Raji (cell line): ENCODE measurements at regions not wholly inside any gene's neighbourhood (a gene's known extent, or its start where the extent isn't known, plus 50 kb on each side); places are given as distances from the start of the nearest gene placed in this dataset.

Source experiments
- POLR2A ChIP-seq: IDR thresholded peaks from 2 replicates; pipeline ENCODE4 v1.6.1; 2011; ENCODE audit warnings: low read depth, low read length, control low read depth; ENCODE audit not compliant: insufficient read depth

DNA sequence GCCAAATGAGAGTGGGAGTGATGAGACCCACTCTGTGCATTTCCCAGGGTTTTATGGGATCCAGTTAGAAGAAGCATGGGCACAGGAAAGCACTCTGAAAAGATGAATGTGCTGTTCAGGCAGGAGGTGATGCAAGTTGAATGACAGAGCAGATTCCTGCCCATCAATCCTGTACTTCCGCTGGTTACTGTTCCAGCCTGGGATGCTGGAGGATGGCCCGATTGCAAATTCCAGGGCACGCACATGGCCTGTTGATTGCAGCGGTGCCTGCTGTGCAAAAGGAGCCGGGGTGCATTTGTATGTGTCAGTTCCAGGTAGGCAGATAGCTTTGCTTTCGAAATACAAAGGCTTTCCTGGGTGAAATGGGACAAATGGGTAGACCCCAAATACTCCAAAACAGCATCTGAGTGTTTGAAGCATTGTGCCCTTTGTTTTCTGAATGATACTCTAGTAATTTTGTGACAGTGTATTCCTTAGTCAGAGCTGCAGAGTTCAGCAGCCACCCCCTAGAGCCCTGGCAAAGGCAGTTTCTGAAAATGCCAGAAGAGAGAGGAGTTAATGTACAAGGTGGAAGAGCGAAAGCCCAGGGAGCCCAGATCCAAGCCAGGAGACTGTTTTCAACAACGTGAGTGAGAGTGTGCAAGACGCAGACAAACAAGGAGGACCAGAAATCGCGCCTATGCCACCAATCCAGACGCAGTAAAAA lies 454.2 kb upstream of the CLINT1 start:
- TF ChIP-seq POLR2A = no peak

GRCh38 chr5:158309088-158309807 lies 450.3 kb upstream of the CLINT1 start:
- no peak for TF ChIP-seq POLR2A

DNA sequence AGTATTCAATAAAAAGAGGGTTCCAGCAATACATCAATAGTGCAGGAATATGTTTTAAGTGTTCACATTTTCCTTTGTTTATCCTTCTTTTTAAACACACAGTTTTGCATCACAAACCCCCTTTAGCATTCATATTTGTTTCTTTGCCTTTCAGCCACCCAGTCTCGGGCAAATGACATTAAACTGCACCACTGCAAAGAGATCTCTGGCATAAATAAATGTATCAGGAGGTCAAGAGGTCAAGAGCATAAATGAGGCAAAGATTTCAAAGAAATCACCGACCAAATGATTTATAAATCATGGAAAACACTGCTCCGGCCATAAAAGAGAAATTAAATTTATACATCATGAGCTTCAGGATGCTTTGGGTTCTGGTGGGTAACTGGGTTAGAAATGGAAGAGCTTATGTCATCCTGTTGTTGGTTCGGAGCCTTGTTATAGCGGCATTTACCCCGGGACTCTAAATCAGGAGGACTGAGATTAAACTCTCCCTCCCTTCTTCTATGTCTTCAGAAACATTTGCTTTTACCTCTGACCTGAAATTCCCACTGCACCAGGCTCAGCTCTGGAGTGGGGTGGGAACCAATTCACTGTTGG lies 449.6 kb upstream of the CLINT1 start:
- TF ChIP-seq POLR2A = no peak

DNA sequence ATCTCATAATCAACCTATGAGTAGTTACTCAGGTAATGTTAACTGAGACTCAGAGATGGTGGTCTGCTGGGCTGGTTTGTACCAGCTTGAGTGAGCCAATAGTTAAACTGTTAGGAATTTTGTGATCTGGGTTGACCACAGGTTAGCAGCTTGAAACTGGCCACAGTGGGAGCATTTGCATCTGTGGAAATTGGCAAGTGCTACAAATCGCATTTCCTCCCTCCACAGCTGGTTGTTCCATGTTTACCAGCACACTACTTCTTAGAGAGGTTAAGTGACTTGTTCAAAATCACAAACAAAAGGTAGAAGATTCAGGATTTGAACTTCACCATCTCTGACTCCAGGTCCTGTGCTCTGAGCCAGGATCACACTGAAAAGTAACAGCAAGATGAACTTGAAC lies 446.9 kb upstream of the CLINT1 start:
- no peak for TF ChIP-seq POLR2A

DNA sequence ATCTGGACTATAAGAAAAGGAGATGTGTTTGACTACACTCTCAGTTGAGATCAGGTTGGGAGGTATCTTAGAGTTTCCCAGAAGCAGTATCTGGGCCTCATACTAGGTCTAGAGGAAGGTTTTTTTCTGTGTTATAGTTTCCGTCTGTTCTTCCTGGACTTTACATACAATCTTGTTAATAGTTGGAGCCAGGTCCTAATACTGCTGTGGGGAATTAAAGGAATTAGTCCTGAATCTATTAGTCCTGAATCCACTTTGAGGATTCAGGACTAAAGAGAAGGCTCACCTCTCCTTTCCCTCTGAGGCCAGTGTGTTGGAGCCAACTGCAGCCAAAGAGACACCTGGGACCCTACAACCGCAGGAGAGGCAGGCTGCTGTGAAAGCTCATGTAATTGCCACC lies 445.7 kb upstream of the CLINT1 start:
- no peak for TF ChIP-seq POLR2A

GRCh38 chr5:158303883-158304282 lies 444.9 kb upstream of the CLINT1 start:
- no peak for TF ChIP-seq POLR2A

DNA sequence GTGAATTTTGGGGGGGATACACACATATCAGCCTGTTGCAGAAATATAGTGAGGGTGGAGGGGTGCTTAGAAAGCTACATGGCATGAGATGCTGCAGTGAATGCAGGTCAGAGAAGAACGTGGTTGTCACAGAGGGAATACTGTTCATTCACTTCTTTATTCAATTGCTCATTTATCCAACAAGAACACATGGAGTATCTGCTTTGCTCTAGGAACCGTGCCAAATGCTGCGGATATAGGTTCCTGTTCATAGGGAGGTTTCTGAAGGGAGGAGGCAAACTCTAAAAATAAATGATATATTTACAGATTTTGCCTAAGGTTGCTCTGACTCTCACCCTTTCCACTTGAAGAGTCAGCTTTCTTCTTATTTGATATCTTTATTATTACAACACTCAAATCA lies 444.3 kb upstream of the CLINT1 start:
- no peak for TF ChIP-seq POLR2A

DNA sequence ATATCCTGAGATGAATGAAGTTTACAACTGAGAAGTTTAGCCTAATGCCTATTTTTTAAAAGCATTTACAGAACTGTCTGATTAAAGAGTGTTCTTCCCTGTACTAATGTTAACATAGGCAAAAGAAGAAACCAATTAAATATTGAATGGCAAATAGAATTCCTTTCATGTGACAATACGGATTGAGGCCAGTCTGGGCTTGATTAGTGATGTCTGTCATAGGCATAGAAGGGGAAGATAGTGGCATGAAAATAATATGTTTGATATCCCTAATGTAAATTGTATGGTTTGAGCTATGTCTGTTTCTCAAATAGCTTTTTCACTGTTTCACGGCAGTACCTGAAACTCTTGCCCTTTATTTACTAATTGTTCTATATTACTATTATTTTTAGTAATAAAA lies 443.1 kb upstream of the CLINT1 start:
- TF ChIP-seq POLR2A = no peak

DNA sequence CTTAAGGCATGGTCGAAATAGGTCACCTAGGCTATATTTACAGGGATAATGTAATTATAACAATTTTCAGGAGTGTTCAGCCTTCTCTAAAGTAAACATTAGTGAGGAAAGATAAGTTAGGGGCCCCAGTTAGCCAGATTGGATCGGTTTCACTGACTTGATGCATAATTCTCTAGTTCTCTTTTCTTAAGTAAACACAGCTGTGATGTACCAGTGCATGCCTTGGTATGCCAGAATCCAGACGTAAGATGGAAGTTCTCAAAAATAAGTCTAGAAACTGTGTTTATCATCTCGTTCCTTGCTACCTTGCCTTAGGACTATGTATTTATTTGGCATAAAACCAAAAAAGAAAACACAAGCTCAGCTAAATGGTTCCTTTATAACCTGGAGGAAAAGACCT lies 442.2 kb upstream of the CLINT1 start:
- TF ChIP-seq POLR2A = no peak

DNA sequence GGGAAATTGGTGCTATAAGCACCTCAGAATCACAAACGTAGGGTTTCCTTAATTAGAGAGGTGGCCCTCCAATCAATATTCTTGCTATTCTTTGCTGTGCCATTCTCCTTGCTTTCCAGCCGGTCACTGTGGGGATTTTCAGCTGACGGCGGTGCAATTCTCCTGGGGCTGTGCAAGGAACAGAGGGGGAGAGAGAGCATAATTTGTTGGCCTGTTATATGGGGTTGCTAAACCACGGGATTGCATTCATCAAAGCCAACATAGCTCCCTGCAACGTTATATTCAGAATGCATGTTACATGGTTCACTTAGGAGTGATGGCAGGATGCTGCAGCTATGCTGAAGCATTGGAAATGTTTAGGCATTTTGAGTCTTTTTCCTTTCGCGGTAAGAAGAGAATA lies 441.3 kb upstream of the CLINT1 start:
- no peak for TF ChIP-seq POLR2A

GRCh38 chr5:158297002-158297527 lies 438.1 kb upstream of the CLINT1 start:
- TF ChIP-seq POLR2A = no peak

DNA sequence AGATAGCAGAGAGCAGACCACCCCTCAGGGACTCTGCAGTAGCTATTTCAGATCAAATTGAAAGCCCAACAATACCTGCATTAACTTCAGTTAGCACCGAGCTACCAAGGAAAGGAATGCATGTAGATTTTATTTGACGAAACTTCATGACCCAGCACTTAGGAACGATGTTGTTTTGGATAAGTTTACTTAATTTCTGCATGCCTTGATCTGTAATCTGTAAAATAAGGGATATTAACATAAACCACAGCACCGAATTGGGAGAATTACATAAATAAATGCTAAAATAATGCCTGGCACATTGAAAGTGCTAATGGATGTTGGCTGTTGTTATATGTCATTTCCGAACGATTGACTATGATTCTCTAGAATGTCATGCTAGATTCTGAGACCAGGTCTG lies 435.8 kb upstream of the CLINT1 start:
- TF ChIP-seq POLR2A = no peak

- TF ChIP-seq POLR2A = no peak
Measured at GRCh38 chr5:158292981-158293380, 434.0 kb upstream of the CLINT1 start.

DNA sequence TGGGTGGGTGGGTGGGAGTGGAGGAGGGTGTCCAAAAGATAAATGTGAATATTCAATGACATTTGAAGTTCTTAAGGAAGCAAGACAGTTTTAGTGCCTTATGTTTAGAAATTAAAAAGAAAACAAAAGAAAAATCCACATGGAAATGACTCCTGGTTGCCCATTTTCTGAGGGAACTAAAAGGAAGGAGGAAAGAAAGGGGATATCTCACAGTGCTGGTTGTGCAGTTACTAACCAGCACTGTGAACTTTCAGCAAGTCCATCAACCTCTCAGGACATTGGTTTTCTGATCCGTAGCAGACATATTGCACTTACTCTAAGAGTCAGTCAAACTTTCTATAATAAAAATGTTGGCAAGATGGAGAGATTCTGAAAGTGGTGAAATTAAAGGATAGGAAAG lies 431.0 kb upstream of the CLINT1 start:
- no peak for TF ChIP-seq POLR2A

DNA sequence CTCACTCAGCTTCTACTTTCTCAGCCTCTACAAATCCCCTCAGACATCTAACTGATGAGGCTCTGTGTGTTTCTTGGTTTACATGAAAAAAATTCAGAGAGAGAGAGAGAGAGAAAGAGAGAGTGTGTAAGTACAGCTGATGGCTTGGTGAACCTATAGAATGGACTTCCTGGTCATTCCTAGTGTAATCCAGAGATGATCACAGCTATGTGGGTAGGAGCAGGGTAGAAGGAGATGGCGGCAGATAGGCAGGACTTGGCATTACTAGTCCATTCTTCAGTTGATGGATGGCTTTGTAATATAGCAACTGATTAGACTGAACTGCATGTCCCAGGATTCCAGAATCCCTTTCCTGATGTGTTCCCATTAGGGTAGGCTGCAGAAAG lies 429.3 kb upstream of the CLINT1 start:
- no peak for TF ChIP-seq POLR2A

DNA sequence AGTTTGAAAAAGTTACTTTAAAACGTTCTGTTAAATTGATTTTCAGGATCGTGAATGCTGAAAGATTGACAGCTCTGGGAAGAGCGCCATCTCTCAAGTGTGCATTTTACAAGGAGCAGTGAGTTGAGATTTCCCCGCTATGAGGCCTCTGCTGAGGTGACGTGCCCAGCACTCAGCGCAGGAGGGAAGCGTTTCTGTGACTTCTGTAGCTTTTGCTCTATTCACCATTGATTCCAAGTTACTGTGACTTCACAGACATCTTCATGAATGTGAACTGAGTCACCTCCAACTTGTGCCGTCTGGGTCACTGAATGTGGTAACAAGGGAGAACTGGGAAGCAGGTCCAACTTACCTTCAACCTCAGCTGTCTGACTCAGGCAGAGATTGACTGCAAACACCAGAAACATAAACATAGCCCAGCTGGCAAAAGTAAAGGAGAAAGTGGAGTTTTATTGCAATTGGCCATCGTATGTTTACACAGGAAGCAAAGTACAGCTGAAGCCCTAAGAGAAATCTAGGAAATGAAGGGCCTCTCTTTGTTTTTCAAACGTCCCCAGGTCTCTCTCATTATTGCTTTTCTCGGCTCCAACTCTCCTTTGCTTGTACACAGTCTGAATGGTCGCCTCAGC lies 428.8 kb upstream of the CLINT1 start:
- TF ChIP-seq POLR2A = no peak
